HepG2 (cell line): ENCODE measurements at regions not wholly inside any gene's neighbourhood (a gene's known extent, or its start where the extent isn't known, plus 50 kb on each side); places are given as distances from the start of the nearest gene placed in this dataset.

Source experiments
- ATAC-seq: fragments of 200-7000 bp; cut with Tn5 transposase; 3 replicates; pipeline ENCODE4 v1.9.1; 2020; ENCODE audit warnings: mild to moderate bottlenecking, moderate library complexity
- BruUV-seq: library from RNA; stranded (reverse); fragments of 400-500 nt; replicated peaks from 2 replicates; lab custom pipeline; 2021; lab: Mats Ljungman, UMichigan
- CTCF ChIA-PET: fragments of 300-600 bp; formaldehyde crosslinking; extraction: SDS; loops from one replicate; lab custom pipeline; 2021; ENCODE audit warnings: low total read pairs, inconsistent platforms, low intra/inter-chr PET ratio; lab: Yijun Ruan, JAX
- POLR2A ChIA-PET: fragments of 350-600 bp; sonication (Branson Sonifier 250); formaldehyde crosslinking; loops from one replicate; lab custom pipeline; 2020; ENCODE audit warnings: antibody characterized with exemption, inconsistent platforms; lab: Yijun Ruan, JAX
- DNase-seq: peaks from one replicate; pipeline ENCODE4 v3.0.0-alpha.2; 2015; ENCODE audit warnings: low spot score
- FAIRE-seq: peaks from 3 replicates; lab custom pipeline; 2011; peaks lifted over from hg19 to GRCh38; lab: Jason Lieb, UNC
- H2AFZ ChIP-seq: one replicate; pipeline ENCODE4 v1.6.1; 2011; ENCODE audit warnings: low read length, inconsistent platforms
- H3K27ac ChIP-seq: fragments of 300-600 bp; 3 replicates; pipeline ENCODE4 v1.8.0; 2011; ENCODE audit warnings: mixed run types, mild to moderate bottlenecking, mixed read lengths, low read length, inconsistent platforms; ENCODE audit not compliant: insufficient read depth; ENCODE audit errors: extremely low read length
- H3K27me3 ChIP-seq, 2 experiments: fragments of 200-600 bp in 1 of 2; 2 replicates in 1 of 2; 3 replicates in 1 of 2; pipeline versions ENCODE4 v1.6.0 to v1.8.0; 2011; ENCODE audit warnings: low read length in 2 of 2, mild to moderate bottlenecking in 2 of 2, moderate library complexity in 2 of 2, inconsistent platforms in 1 of 2; ENCODE audit not compliant: insufficient read depth in 2 of 2, control insufficient read depth in 1 of 2
- H3K36me3 ChIP-seq, 2 experiments: fragments of 200-600 bp in 1 of 2; replicated peaks in 1 of 2; 2 replicates in 1 of 2; 3 replicates in 1 of 2; pipeline versions ENCODE4 v1.5.1 to v1.8.0; 2011; ENCODE audit warnings: low read length in 2 of 2, inconsistent platforms in 1 of 2; ENCODE audit not compliant: insufficient read depth in 2 of 2, control insufficient read depth in 1 of 2
- H3K4me1 ChIP-seq: 2 replicates; pipeline ENCODE4 v1.5.1; 2012; ENCODE audit warnings: low read length, inconsistent platforms; ENCODE audit not compliant: insufficient read depth
- H3K4me2 ChIP-seq: 2 replicates; pipeline ENCODE4 v1.6.0; 2011; ENCODE audit warnings: low read depth, low read length, inconsistent platforms
- H3K4me3 ChIP-seq, 3 experiments: fragments of 200-600 bp in 1 of 3; sonication (generic), shearing (Covaris generic) in 1 of 3; replicated peaks in 1 of 3; 2 replicates each; pipeline ENCODE4 v1.5.1; 2011 to 2016; ENCODE audit warnings: low read length in 3 of 3, inconsistent platforms in 2 of 3, low read depth in 2 of 3, mild to moderate bottlenecking in 2 of 3, control low read depth in 1 of 3, mixed read lengths in 1 of 3; ENCODE audit not compliant: insufficient read depth in 1 of 3
- H3K79me2 ChIP-seq: one replicate; pipeline ENCODE4 v1.6.1; 2011; ENCODE audit warnings: low read length, inconsistent platforms; ENCODE audit not compliant: insufficient read depth
- H3K9ac ChIP-seq: 2 replicates; pipeline ENCODE4 v1.6.0; 2011; ENCODE audit warnings: mild to moderate bottlenecking, low read depth, low read length, inconsistent platforms; ENCODE audit not compliant: insufficient read depth
- H3K9me3 ChIP-seq: 2 replicates; pipeline ENCODE4 v1.5.1; 2012; ENCODE audit warnings: mild to moderate bottlenecking, low read length
- H4K20me1 ChIP-seq: 2 replicates; pipeline ENCODE4 v1.6.0; 2011; ENCODE audit warnings: inconsistent platforms, mild to moderate bottlenecking, low read length, moderate library complexity; ENCODE audit not compliant: insufficient read depth
- ATF7-NPFF ChIP-seq: sonication (generic); formaldehyde crosslinking; IDR thresholded peaks from 2 replicates; pipeline ENCODE4 v1.8.1; 2023; ENCODE audit warnings: mild to moderate bottlenecking, low read depth, missing genetic modification reagents, moderate library complexity
- GATA4 ChIP-seq: sonication (generic); IDR thresholded peaks from 2 replicates; pipeline ENCODE4 v1.6.1; 2016; ENCODE audit warnings: antibody characterized with exemption, low read depth, borderline replicate concordance
- HMG20B ChIP-seq: conservative IDR thresholded peaks from 2 replicates; pipeline ENCODE4 v1.6.1; 2016; ENCODE audit warnings: missing genetic modification reagents, missing compliant biosample characterization
- KLF9 ChIP-seq: IDR thresholded peaks from 2 replicates; pipeline ENCODE4 v1.6.1; 2016; ENCODE audit warnings: low read depth
- MED13 ChIP-seq: sonication (generic); formaldehyde crosslinking; IDR thresholded peaks from 2 replicates; pipeline ENCODE4 v1.5.0; 2020; ENCODE audit warnings: missing genetic modification reagents
- MZF1 ChIP-seq: sonication (generic); formaldehyde crosslinking; IDR thresholded peaks from 2 replicates; pipeline ENCODE4 v1.8.1; 2023; ENCODE audit warnings: mild to moderate bottlenecking, missing genetic modification reagents, borderline replicate concordance
- REXO4 ChIP-seq: sonication (generic); formaldehyde crosslinking; IDR thresholded peaks from 2 replicates; pipeline ENCODE4 v1.8.0; 2022; ENCODE audit warnings: missing genetic modification reagents, mild to moderate bottlenecking, borderline replicate concordance
- TBL1XR1 ChIP-seq: fragments of 150-350 bp; IDR thresholded peaks from 2 replicates; pipeline ENCODE4 v1.6.1; 2014; ENCODE audit warnings: borderline replicate concordance, low read length; ENCODE audit not compliant: partially characterized antibody
- ZNF160 ChIP-seq: sonication (generic); formaldehyde crosslinking; IDR thresholded peaks from 2 replicates; pipeline ENCODE4 v1.8.0; 2022; ENCODE audit warnings: mild to moderate bottlenecking, inconsistent platforms, missing genetic modification reagents
- ZNF543 ChIP-seq: sonication (generic); formaldehyde crosslinking; IDR thresholded peaks from 2 replicates; pipeline ENCODE4 v1.4.0; 2020; ENCODE audit warnings: mild to moderate bottlenecking, missing genetic modification reagents
- in situ Hi-C: cut with HindIII; loops from 2 replicates; pipeline ENCODE4 v1.10.0; 2017; ENCODE audit warnings: low pct_unique_long_range_greater_than_20kb; ENCODE audit not compliant: extremely low pct_ligation_motif_present
- intact Hi-C: fragments of 100-400 bp; cut with micrococcal nuclease; formaldehyde crosslinking; loops from one replicate; pipeline ENCODE4 v1.10.0; 2022; ENCODE audit not compliant: unreplicated experiment
- TF ChIP-seq, protein P1 (sequence below): sonication (generic); formaldehyde crosslinking; IDR thresholded peaks from 2 replicates; pipeline ENCODE4 v1.4.0; 2020; ENCODE audit warnings: missing genetic modification reagents
- TF ChIP-seq, protein P2 (sequence below): sonication (generic); formaldehyde crosslinking; IDR thresholded peaks from 2 replicates; pipeline ENCODE4 v1.5.0; 2020; ENCODE audit warnings: missing genetic modification reagents, mild to moderate bottlenecking, borderline replicate concordance
- TF ChIP-seq, protein P3 (sequence below): sonication (generic); formaldehyde crosslinking; IDR thresholded peaks from 2 replicates; pipeline ENCODE4 v1.4.0; 2020; ENCODE audit warnings: mild to moderate bottlenecking, missing genetic modification reagents
- TF ChIP-seq, protein P4 (sequence below): sonication (generic); formaldehyde crosslinking; IDR thresholded peaks from 2 replicates; pipeline ENCODE4 v1.8.1; 2023; ENCODE audit warnings: mild to moderate bottlenecking, missing genetic modification reagents

DNA sequence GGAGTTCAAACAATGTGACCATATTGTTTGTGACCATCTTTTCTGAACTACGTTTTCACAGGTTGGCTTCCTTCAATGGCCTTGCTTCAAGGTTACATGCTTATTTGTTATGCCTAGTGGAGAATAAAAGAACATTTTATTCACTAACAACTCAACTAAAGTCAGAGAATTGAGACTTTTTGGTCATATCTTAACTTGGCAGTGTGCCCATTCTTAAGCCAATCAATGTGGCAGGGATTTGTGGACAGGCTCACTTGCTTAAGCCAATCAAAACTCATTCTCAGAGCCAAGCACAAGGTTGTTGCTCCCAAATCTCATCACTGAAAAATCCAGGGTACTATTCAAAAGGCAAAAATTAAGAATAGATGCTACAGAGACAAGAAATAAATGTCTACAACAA lies 455.8 kb upstream of the FAT3 start (continued):
- TF ChIP-seq, protein P1, sequence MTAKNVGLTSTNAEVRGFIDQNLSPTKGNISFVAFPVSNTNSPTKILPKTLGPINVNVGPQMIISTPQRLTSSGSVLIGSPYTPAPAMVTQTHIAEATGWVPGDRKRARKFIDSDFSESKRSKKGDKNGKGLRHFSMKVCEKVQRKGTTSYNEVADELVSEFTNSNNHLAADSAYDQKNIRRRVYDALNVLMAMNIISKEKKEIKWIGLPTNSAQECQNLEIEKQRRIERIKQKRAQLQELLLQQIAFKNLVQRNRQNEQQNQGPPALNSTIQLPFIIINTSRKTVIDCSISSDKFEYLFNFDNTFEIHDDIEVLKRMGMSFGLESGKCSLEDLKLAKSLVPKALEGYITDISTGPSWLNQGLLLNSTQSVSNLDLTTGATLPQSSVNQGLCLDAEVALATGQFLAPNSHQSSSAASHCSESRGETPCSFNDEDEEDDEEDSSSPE (CRISPR knock-in tag) = no peak
- TF ChIP-seq MED13 (CRISPR knock-in tag) = no peak
- TF ChIP-seq, protein P2, sequence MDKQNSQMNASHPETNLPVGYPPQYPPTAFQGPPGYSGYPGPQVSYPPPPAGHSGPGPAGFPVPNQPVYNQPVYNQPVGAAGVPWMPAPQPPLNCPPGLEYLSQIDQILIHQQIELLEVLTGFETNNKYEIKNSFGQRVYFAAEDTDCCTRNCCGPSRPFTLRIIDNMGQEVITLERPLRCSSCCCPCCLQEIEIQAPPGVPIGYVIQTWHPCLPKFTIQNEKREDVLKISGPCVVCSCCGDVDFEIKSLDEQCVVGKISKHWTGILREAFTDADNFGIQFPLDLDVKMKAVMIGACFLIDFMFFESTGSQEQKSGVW (CRISPR knock-in tag) = no peak
- no peak for TF ChIP-seq ATF7-NPFF (CRISPR knock-in tag)
- TF ChIP-seq MZF1 = no peak
- TF ChIP-seq REXO4 (CRISPR knock-in tag) = no peak
- no peak for TF ChIP-seq TBL1XR1
- TF ChIP-seq KLF9 = no peak
- TF ChIP-seq GATA4 = no peak

DNA sequence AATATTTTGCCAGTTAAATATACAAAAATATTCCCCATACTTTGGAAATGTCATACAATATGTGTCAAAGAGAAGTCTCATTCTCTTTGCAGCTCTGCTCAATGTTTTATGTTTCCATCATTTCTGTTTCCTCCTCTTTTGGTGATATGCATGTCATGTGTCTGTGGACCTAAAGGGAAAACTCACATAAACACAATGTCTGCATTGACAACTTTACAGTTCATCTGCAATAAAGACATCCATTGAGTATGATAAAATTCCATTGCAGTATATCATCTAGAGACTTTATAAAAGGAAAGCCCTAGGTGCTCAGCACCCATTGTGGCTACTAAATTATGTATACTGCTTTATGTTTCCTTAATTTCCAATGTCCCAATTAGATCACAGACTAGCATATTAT lies 461.3 kb upstream of the FAT3 start:
- FAIRE-seq = no peak
- Histone ChIP-seq H2AFZ (no peak overlapping the region), H3K27me3 (no peaks in the 10 kb centered on the region), H3K4me1 (no peaks in the 10 kb centered on the region), H3K9me3 (peaks cover 55% of the 10 kb centered on the region), H3K36me3 (no peaks in the 10 kb centered on the region), H3K4me3 (no peak overlapping the region), H3K79me2 (no peaks in the 10 kb centered on the region)
- no peak for DNase-seq
- no TSS peak for BruUV-seq
- POLR2A ChIA-PET = no interaction called here
- ATAC-seq = no peak
- TF ChIP-seq ZNF160 (no peak), ZNF543 (no peak), HMG20B (CRISPR knock-in tag) (no peak)
- TF ChIP-seq, protein P3, sequence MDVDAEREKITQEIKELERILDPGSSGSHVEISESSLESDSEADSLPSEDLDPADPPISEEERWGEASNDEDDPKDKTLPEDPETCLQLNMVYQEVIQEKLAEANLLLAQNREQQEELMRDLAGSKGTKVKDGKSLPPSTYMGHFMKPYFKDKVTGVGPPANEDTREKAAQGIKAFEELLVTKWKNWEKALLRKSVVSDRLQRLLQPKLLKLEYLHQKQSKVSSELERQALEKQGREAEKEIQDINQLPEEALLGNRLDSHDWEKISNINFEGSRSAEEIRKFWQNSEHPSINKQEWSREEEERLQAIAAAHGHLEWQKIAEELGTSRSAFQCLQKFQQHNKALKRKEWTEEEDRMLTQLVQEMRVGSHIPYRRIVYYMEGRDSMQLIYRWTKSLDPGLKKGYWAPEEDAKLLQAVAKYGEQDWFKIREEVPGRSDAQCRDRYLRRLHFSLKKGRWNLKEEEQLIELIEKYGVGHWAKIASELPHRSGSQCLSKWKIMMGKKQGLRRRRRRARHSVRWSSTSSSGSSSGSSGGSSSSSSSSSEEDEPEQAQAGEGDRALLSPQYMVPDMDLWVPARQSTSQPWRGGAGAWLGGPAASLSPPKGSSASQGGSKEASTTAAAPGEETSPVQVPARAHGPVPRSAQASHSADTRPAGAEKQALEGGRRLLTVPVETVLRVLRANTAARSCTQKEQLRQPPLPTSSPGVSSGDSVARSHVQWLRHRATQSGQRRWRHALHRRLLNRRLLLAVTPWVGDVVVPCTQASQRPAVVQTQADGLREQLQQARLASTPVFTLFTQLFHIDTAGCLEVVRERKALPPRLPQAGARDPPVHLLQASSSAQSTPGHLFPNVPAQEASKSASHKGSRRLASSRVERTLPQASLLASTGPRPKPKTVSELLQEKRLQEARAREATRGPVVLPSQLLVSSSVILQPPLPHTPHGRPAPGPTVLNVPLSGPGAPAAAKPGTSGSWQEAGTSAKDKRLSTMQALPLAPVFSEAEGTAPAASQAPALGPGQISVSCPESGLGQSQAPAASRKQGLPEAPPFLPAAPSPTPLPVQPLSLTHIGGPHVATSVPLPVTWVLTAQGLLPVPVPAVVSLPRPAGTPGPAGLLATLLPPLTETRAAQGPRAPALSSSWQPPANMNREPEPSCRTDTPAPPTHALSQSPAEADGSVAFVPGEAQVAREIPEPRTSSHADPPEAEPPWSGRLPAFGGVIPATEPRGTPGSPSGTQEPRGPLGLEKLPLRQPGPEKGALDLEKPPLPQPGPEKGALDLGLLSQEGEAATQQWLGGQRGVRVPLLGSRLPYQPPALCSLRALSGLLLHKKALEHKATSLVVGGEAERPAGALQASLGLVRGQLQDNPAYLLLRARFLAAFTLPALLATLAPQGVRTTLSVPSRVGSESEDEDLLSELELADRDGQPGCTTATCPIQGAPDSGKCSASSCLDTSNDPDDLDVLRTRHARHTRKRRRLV (CRISPR knock-in tag) = no peak
- TF ChIP-seq, protein P4, sequence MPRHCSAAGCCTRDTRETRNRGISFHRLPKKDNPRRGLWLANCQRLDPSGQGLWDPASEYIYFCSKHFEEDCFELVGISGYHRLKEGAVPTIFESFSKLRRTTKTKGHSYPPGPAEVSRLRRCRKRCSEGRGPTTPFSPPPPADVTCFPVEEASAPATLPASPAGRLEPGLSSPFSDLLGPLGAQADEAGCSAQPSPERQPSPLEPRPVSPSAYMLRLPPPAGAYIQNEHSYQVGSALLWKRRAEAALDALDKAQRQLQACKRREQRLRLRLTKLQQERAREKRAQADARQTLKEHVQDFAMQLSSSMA = no peak
- TF ChIP-seq, all 625 proteins: peak for 0
- CTCF ChIA-PET = no interaction called here
- in situ Hi-C loops (no loop called here), intact Hi-C loops (no loop called here)
- Histone ChIP-seq H3K4me2 (no peak overlapping the region), H3K27ac (no peak overlapping the region), H3K9ac (no peak overlapping the region), H4K20me1 (no peaks in the 10 kb centered on the region)
